ENCODE measurements at regions not wholly inside any gene's neighbourhood (a gene's known extent, or its start where the extent isn't known, plus 50 kb on each side); places are given as distances from the start of the nearest gene placed in this dataset.

DNA sequence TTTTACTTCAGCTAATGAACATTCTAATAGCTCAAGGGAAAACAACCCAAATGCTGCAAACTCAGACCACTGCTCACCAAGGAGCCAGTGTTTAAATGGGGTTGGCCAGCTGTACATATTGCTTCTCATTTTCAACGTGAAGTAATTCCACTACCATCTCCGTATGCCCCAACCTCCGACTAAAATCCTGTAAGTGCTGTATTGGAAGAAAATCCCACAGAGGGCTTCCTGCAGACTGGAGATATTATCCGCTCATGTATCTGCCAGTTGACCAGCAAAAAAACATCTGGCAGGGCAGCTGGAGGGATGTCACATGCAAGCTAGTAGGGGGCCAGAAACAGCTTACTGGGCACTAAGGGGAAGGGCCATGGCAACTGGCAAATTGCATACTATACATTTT lies 485.0 kb downstream of the SNAPC1 start:
- H3K27ac ChIP-seq: no peak overlapping the region
- no peak for DNase-seq (ENCODE audit: low spot score)
- TF ChIP-seq, protein P1, sequence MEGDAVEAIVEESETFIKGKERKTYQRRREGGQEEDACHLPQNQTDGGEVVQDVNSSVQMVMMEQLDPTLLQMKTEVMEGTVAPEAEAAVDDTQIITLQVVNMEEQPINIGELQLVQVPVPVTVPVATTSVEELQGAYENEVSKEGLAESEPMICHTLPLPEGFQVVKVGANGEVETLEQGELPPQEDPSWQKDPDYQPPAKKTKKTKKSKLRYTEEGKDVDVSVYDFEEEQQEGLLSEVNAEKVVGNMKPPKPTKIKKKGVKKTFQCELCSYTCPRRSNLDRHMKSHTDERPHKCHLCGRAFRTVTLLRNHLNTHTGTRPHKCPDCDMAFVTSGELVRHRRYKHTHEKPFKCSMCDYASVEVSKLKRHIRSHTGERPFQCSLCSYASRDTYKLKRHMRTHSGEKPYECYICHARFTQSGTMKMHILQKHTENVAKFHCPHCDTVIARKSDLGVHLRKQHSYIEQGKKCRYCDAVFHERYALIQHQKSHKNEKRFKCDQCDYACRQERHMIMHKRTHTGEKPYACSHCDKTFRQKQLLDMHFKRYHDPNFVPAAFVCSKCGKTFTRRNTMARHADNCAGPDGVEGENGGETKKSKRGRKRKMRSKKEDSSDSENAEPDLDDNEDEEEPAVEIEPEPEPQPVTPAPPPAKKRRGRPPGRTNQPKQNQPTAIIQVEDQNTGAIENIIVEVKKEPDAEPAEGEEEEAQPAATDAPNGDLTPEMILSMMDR (conservative IDR thresholded peaks at IDR 0.05; ENCODE audit: low read depth): no peak
- POLR2A ChIA-PET (ENCODE audit: low non-redundant PET): no interaction called here
- CTCF ChIA-PET: interaction anchor here (0.6 kb wide), 1 partner anchor 69 kb away, joined by 3 read pairs; no protein-coding TSS in a partner anchor

GRCh38 chr14:62251237-62251636 lies 489.0 kb downstream of the SNAPC1 start:
- TF ChIP-seq, protein P1 (conservative IDR thresholded peaks at IDR 0.05; ENCODE audit: low read depth): no peak
- CTCF ChIA-PET: interaction anchor here (0.6 kb wide), 1 partner anchor 90 kb away, joined by 4 read pairs; no protein-coding TSS in a partner anchor
- no peak overlapping the region for H3K27ac ChIP-seq
- no peak for DNase-seq (ENCODE audit: low spot score)
- POLR2A ChIA-PET (ENCODE audit: low non-redundant PET): no interaction called here

- TF ChIP-seq, protein P1 (conservative IDR thresholded peaks at IDR 0.05; ENCODE audit: low read depth): no peak
- ChIA-PET CTCF (no interaction called here), POLR2A (ENCODE audit: low non-redundant PET) (no interaction called here)
- no peak overlapping the region for H3K27ac ChIP-seq
- DNase-seq (ENCODE audit: low spot score): no peak
Measured at GRCh38 chr14:62253171-62253570, 491.0 kb downstream of the SNAPC1 start.

- TF ChIP-seq, protein P1 (conservative IDR thresholded peaks at IDR 0.05; ENCODE audit: low read depth): no peak
- DNase-seq (ENCODE audit: low spot score): no peak
- no peak overlapping the region for H3K27ac ChIP-seq
- CTCF ChIA-PET: no interaction called here
- POLR2A ChIA-PET (ENCODE audit: low non-redundant PET): no interaction called here
Measured at GRCh38 chr14:62253911-62254310, 491.7 kb downstream of the SNAPC1 start.

DNA sequence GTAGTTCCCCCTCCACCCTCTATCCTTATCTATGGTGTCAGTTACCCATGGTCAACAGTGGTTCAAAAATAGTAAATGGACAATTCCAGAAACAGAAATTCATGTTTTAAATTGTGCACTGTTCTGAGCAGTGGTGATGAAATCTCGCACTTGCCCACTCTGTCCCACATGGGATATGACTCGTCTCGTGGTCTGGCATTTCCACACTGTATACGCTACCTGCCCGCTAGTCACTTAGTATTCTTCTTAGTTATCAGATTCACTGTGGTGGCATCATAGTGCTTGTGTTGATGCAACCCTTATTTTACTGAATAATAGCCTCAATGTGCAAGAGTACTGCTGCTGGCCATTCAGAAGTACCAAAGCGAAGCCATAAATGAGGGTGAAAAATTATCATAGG lies 507.0 kb downstream of the SNAPC1 start:
- H3K27ac ChIP-seq: no peak overlapping the region
- POLR2A ChIA-PET (ENCODE audit: low non-redundant PET): no interaction called here
- TF ChIP-seq, protein P1 (conservative IDR thresholded peaks at IDR 0.05; ENCODE audit: low read depth): no peak
- no peak for DNase-seq (ENCODE audit: low spot score)
- CTCF ChIA-PET: no interaction called here

- no peak for DNase-seq (ENCODE audit: low spot score)
- POLR2A ChIA-PET (ENCODE audit: low non-redundant PET): no interaction called here
- no peak overlapping the region for H3K27ac ChIP-seq
- CTCF ChIA-PET: no interaction called here
- TF ChIP-seq, protein P1 (conservative IDR thresholded peaks at IDR 0.05; ENCODE audit: low read depth): no peak
Measured at GRCh38 chr14:62270236-62270635, 508.0 kb downstream of the SNAPC1 start.

- ChIA-PET POLR2A (ENCODE audit: low non-redundant PET) (no interaction called here), CTCF (no interaction called here)
- TF ChIP-seq, protein P1 (conservative IDR thresholded peaks at IDR 0.05; ENCODE audit: low read depth): no peak
- DNase-seq (ENCODE audit: low spot score): no peak
- no peak overlapping the region for H3K27ac ChIP-seq
Measured at GRCh38 chr14:62280366-62280765, 518.1 kb downstream of the SNAPC1 start.

Data from RWPE1 (cell line).